NCI-H1105 (cell line): ENCODE measurements at regions not wholly inside any gene's neighbourhood (a gene's known extent, or its start where the extent isn't known, plus 50 kb on each side); places are given as distances from the start of the nearest gene placed in this dataset.

Experiments
- DNase-seq: peaks from one replicate; lab custom pipeline; 2025; lab: John Stamatoyannopoulos, UW

- no peak for DNase-seq
These were observed 241.4 kb downstream of the LACC1 start for GRCh38 chr13:44120849-44121755.

- DNase-seq: no peak
These were observed 244.6 kb downstream of the LACC1 start for GRCh38 chr13:44124352-44124751.

- no peak for DNase-seq
These were observed 246.3 kb downstream of the LACC1 start for GRCh38 chr13:44125943-44126469.

- no peak for DNase-seq
These were observed 245.0 kb upstream of the SERP2 start for GRCh38 chr13:44128552-44129001.

GRCh38 chr13:44129418-44129817 is 244.2 kb upstream of the SERP2 start:
- DNase-seq: no peak

- DNase-seq: no peak
These were observed 242.5 kb upstream of the SERP2 start for GRCh38 chr13:44131069-44131614.

- DNase-seq: no peak
These were observed 240.9 kb upstream of the SERP2 start for GRCh38 chr13:44132710-44133109.

- DNase-seq: no peak
These were observed 240.0 kb upstream of the SERP2 start for GRCh38 chr13:44133626-44134025.

GRCh38 chr13:44135566-44135965 is 238.1 kb upstream of the SERP2 start:
- DNase-seq: no peak

- no peak for DNase-seq
These were observed 236.8 kb upstream of the SERP2 start for GRCh38 chr13:44136696-44137268.

- no peak for DNase-seq
These were observed 236.2 kb upstream of the SERP2 start for GRCh38 chr13:44137466-44137865.

- peak; percentile 69 for DNase-seq
These were observed 233.5 kb upstream of the SERP2 start for GRCh38 chr13:44140146-44140545.

GRCh38 chr13:44140888-44141724 is 232.5 kb upstream of the SERP2 start:
- no peak for DNase-seq

GRCh38 chr13:44141725-44142539 is 231.7 kb upstream of the SERP2 start:
- DNase-seq: peak; percentile 55

GRCh38 chr13:44142540-44142867 is 231.1 kb upstream of the SERP2 start:
- no peak for DNase-seq

GRCh38 chr13:44142941-44143665 is 230.5 kb upstream of the SERP2 start:
- no peak for DNase-seq

- DNase-seq: no peak
These were observed 227.5 kb upstream of the SERP2 start for GRCh38 chr13:44146138-44146537.

- DNase-seq: peak; percentile 64
These were observed 226.4 kb upstream of the SERP2 start for GRCh38 chr13:44147233-44147632.

GRCh38 chr13:44147648-44148047 is 226.0 kb upstream of the SERP2 start:
- no peak for DNase-seq

- no peak for DNase-seq
These were observed 225.3 kb upstream of the SERP2 start for GRCh38 chr13:44148159-44148914.
